GM21825 (cell line): ENCODE measurements at regions not wholly inside any gene's neighbourhood (a gene's known extent, or its start where the extent isn't known, plus 50 kb on each side); places are given as distances from the start of the nearest gene placed in this dataset.
"Not testable (repeated sequence)": the region's sequence is repeated elsewhere in the genome, so short reads cannot be mapped to it uniquely, and the experiment has no call there.

Source experiments
- ATAC-seq: cut with Tn5 transposase; IDR thresholded peaks from one replicate; pipeline ENCODE4 v1.9.1; 2021; ENCODE audit warnings: mild to moderate bottlenecking, moderate library complexity; ENCODE audit not compliant: unreplicated experiment

- no peak for ATAC-seq
Observed at GRCh38 chr14:97129639-97130038, 332.5 kb downstream of the VRK1 start.

DNA sequence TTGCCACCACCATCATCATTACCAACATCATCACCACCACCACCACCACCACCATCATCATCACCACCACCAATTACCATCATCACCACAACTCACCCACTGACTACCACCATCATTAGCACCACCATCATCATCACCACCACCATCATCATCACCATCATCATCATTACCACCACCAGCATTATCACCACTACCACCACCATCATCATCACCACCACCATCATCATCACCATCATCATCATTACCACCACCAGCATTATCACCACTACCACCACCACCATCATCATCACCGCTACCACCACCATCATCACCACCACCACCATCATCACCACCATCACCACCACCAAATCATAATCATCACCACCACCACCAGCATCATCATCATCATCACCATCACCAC lies 338.7 kb downstream of the VRK1 start:
- not testable (repeated sequence) for ATAC-seq

DNA sequence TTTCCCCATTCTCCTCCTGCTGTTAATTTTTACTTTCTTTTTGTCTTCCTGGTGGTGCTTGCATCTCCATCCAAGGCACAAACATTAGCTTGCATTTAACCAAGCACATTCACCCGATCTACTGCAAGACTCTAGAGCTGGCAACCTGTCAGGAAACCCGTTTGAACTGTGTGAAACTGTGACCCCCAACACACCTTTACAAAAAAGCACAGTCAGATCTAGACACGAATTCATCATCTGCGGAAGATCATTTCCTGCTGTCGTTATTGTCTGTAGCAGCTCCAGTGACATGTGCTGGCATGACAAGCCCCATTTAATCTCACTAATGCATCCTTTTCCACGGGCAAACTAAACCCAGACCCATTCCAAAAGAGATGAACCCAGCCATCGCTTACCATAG lies 340.5 kb downstream of the VRK1 start:
- no peak for ATAC-seq

DNA sequence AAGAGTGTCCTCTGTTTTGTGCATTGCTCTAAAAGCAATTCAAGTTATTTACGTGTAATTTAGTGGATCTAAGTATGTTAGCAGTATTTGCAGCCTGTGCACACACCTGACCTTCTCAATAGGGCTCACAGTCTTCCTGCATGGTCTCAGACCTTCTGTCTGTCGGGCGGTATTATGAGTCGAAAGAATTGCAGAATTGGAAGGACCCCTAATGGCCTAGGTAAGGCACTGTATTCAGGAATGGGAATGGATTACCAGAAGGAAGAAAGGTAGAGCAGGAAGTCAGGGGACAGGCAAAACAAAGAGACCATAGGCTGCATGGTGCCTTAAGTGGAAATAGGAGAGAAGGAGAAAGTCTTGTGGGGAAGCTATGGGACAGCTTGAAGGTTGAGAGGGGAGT lies 341.6 kb downstream of the VRK1 start:
- ATAC-seq: no peak

DNA sequence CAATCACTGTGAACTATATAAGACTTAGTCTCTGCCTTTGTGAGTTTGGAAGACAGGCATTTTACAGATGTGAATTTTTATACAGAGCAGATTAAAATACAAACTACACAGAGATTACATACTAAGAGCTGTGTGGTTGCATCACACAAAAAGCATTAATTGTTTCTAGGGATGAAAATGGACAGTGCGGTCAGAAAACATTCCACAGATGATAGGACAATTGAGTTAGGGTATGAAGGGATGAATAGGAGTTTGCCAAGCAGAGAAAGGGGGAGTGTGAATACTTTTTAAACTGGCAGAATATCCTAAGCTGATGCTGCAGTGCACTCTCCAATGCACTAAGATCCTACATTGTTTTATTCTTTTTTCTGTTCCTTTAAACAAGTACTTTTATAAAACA lies 345.8 kb downstream of the VRK1 start:
- ATAC-seq: no peak

DNA sequence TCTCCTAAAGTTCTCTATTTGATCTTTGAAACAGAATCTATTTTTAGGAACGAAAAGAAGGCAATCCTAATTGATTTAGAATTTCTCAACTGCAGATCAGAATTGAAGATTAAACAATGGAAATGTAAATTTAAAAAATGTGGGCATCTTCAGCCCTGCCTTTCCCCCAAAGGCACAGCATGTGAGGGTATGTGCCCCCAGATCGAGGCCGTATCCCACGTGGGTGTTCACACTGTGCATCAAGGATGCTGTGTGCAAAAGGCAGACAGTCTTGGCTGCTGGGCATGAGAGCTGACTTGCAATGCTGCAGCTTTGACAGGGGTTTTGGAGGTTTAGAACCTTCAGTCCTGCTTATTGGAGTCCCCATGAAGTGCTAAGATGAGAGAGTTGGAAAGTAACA lies 346.3 kb downstream of the VRK1 start:
- no peak for ATAC-seq

DNA sequence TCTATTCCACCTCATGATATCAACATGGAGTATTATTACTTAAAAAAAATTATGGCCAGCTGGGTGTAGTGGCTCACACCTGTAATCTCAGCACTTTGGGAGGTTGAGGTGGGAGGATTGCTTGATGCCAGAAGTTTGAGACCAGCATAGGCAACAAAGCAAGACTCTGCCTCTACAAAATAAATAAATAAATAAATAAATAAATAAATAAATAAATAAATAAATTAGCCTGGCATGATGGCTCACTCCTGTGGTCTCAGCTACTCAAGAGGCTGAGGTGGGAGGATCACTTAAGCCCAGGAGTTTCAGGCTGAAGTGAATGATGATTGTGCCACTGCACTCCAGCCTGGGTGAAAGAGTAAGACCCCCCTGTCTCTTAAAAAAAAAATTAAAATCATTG lies 350.8 kb downstream of the VRK1 start:
- ATAC-seq: not testable (repeated sequence)

GRCh38 chr14:97149775-97150174 lies 352.6 kb downstream of the VRK1 start:
- ATAC-seq: no peak

GRCh38 chr14:97153527-97153926 lies 356.3 kb downstream of the VRK1 start:
- no peak for ATAC-seq

DNA sequence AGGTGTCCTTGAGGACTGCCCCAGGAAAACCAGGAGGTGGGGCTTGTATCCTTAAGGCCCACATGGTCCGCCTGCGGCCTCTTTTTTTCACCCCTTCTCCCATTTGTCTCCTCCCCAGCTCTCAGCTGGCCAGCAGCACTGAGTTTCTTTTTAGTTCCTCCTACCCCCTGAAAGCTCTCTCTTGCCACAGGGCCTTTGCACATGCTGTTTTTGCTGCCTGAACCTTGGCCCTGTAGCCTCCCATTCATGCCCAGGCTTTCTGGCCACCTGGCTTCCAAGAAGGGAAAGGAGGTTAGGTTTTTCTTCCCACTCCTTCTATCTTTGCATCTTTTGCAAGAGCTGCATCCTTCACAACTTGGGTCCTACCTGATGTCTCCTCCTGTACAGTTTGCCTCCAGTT lies 358.1 kb downstream of the VRK1 start:
- no peak for ATAC-seq

DNA sequence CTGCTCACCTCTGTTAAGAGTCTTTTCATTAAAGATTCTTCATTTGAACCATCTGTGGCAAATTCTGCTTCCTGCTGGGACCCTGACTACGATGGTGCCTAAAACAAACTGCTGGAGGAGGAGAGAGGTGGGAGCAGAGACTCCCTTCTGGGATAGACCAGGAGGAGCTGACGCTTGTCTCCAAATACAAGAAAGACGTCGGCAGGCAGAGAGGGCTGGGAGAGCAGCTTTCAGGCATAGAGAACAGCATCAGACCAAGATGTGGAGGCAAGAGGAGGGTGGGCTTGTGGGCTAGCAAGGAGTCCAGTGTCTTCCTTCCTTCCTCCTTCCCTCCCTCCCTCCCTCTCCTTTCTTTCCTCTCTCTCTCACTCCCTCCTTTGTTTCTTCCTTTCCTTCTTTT lies 358.6 kb downstream of the VRK1 start:
- ATAC-seq: no peak

DNA sequence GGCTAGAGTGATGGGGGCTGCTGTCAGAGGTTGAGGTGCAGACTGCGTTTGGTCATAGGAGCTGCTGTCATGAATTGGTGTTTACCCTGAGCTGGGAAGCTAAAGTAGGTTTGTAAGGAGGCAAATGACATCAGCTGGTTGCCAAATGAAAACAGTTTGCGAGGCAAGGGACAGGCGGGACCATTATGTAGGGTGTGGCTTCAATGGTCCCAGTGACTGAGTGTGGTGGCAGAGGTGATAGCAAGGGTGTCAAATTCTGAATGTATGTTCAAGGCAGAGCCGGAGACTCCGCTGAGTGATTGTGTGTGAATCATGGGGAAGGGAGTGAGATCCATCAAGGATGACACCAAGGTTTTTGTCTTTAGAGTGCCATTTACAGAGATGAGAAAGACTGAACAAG lies 359.5 kb downstream of the VRK1 start:
- no peak for ATAC-seq

DNA sequence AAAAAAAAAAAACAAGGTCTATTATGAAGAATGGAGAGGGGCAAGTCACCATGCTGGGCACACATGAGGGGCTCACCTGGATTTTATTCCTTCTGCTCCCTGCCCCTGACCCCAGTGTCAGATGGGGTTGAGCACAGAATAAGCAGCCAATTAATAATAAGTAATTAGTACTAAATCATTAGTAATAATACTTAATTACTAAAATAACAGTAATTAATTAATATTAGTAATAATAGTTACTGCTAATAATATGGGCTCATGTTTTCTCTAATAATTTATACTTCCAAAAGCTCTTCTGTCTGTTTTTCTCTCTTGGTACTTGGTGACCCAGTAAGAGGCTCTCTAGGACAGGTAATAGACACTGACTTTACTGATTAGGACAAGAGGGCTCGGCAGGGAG lies 360.9 kb downstream of the VRK1 start:
- ATAC-seq: no peak

- no peak for ATAC-seq
Observed at GRCh38 chr14:97159124-97159523, 361.9 kb downstream of the VRK1 start.

- ATAC-seq: no peak
Observed at GRCh38 chr14:97162621-97163020, 365.4 kb downstream of the VRK1 start.

- no peak for ATAC-seq
Observed at GRCh38 chr14:97164021-97164420, 366.8 kb downstream of the VRK1 start.

DNA sequence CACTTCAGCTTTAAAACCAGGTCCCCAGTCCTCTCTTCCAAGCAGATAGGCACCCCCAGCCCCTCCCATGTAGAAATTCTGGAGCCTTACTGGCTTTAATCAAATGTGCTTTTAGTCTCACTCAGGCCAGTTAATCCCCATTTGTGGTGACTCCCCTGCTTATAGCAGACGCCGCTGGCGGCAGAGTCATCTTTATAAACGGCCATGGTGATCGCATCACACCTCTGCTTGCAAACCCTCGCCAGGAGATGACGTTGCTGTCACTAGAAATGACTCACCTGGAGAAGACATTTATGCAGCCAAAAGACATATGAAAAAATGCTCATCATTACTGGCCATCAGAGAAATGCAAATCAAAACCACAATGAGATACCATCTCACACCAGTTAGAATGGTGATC lies 369.3 kb downstream of the VRK1 start:
- no peak for ATAC-seq

DNA sequence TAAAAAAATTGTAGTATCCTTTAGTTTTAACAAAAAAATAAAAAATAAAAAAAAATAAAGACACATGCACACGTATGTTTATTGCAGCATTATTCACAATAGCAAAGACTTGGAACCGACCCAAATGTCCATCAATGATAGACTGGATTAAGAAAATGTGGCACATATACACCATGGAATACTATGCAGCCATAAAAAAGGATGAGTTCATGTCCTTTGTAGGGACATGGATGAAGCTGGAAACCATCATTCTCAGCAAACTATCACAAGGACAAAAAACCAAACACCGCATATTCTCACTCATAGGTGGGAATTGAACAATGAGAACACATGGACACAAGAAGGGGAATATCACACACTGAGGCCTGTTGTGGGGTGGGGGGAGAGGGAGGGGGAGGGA lies 370.4 kb downstream of the VRK1 start:
- not testable (repeated sequence) for ATAC-seq

DNA sequence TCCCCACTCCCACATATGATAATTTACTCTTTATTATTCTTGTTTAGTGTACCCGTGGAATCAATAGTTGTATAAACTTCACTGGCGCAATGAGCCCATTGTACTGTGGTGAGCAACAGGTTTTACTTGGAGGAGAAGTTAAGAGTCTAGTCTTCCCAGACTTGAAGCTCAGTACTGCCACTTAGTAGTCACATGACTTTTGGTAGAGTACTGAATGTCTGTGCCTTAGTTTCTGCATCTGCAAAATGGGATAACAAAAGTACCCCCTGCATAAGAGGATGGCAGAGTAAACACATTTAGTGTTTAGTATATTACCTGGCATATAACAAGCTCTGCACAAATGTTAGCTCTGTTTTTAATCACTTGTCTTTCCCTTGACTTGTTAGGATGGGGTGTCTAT lies 375.5 kb downstream of the VRK1 start:
- ATAC-seq: no peak

DNA sequence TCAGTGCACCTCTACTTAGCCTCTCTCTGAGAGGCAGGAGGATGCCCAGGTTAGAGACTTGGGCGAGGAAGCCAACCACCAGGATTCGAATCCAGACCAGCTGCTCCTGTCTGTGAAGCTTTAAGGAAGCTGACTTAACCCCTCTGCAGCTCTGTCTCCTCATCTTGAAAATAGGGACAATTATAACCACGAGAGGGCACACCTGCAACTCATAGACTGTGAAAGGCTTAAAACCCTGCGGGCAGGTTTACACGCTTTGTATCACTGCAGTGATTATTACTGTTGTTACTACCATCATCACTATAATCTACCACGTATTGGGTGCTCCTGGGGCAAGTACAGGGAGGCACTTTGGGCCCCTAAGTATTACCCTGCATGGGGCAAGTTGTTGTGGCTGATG lies 379.8 kb downstream of the VRK1 start:
- no peak for ATAC-seq

DNA sequence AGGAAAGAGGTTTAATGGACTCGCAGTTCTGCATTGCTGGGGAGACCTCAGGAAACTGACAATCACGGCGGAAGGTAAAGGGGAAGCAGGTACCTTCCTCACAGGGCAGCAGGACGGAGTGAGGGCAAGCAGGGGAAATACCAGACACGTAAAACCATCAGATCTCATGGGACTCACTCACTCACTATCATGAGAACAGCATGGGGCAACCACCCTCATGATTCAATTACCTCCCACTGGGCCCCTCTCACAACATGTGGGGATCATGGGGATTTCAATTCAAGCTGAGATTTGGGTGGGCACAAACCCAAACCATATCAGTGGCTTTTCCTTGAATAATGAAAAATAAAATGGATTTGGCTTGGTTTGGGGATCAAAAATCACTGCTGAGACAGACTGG lies 380.5 kb downstream of the VRK1 start:
- ATAC-seq: no peak

GRCh38 chr14:97178781-97179180 lies 381.6 kb downstream of the VRK1 start:
- no peak for ATAC-seq

DNA sequence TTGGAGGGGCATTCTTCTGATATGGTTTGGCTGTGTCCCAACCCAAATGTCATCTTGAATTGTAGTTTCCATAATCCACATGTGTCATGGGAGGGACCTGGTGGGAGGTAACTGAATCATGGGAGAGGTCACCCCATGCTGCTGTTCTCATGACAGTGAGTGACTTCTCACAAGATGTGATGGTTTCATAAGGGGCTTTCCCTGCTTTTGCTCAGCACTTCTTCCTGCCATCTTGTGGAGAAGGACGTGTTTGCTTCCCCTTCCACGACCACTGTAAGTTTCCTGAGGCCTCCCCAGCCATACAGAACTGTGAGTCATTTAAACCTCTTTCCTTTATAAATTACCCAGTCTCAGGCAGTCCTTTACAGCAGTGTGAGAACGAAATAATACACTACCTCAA lies 382.4 kb downstream of the VRK1 start:
- no peak for ATAC-seq
